GM19043 (cell line): ENCODE measurements at regions not wholly inside any gene's neighbourhood (a gene's known extent, or its start where the extent isn't known, plus 50 kb on each side); places are given as distances from the start of the nearest gene placed in this dataset.

Experiments used
- ATAC-seq: cut with Tn5 transposase; IDR thresholded peaks from one replicate; pipeline ENCODE4 v1.9.1; 2021; ENCODE audit warnings: low read depth; ENCODE audit not compliant: unreplicated experiment

DNA sequence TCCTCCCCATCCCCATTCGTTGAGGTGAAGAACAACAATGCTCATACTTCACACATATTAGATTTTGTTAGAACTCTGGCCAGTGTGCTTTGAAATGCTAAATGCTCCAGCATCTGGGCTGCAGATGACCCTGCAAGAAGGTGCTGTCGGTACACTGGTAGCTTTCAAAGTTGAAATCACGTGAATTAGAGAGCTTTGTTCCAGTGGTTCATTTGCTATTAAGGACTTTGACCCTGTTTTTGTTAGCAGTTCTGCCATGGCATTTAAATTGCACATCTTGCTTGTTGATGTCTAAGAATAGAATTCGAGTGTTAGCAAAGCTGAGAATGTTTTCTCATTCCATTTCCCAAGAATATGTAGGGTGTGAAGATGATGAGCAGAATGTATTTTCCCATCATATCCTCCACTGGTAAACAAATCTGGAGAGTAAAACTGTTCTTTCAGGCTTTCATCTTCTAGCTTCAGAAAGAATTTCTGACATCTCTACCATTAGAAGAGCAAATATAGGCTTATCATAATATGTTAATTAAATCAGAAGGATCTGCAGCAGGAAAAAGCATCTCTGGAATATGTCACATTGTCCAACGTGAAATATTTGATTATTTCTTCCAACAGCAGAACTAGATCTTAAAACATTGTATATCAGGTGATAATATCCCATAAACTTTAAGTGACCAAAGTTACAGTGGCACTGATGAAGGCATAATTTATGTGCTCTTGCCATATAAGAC is 98.8 kb upstream of the PDE3A start:
- ATAC-seq, result no peak

- no peak for ATAC-seq
These were observed 97.8 kb upstream of the PDE3A start for GRCh38 chr12:20270557-20270956.

- ATAC-seq, result no peak
These were observed 96.2 kb upstream of the PDE3A start for GRCh38 chr12:20272161-20272560.

DNA sequence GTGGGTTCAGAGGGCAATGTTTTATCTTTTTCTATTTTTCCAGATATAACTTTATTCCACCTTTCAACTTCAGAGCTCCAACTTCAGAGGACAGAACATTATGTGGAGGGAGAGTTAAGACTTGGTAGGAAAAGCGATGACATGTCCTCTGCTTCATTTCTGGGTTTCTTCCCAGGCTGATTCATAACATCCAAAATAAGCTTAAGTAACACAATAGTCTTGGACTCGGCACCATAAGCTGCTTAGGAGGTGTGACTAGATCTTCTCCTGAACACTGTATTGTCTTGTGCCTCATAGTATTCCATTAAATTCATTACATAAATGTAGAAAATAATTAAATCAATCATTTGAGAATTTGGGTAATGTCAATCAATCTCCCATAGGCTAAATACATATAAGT is 95.5 kb upstream of the PDE3A start:
- no peak for ATAC-seq

DNA sequence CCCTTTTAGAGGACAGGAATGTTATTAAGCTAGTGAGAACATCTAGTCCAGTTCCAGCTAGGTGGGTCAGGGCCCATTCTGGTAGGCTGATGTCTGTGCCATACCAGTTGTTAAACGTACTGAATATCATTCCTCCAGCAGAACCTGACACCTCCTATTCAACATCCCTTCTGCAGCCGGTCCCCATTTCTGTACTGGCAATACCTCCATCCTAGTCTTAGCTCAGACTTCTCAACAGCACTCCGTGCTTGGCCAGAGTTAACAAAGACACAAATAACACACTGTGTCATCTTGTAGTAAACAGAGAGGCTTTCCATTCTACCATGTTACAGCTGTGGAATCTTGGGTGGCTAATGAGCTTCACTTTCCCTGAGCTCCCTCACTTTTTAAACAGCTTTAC is 94.3 kb upstream of the PDE3A start:
- no peak for ATAC-seq

- no peak for ATAC-seq
These were observed 90.1 kb upstream of the PDE3A start for GRCh38 chr12:20278276-20278675.

- ATAC-seq, result no peak
These were observed 87.8 kb upstream of the PDE3A start for GRCh38 chr12:20280515-20280914.

DNA sequence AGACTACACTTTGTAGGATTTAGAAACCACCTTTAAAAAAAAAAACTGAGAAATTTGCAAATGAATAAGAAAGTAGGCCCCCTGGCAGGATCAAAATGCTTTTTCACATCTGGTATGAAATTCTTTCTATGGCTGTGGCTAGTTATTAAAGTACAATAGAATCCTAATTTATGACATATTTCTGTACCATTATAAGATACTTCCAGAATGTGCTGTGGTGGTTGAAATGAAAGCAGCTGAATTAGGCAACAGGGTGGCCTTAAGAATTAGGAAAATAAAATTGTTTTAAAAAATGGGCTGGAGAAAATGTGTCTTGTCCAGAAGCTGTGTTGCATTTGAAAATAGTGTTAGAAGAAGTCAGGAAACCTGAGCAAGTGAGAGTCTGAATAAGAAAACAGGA is 85.9 kb upstream of the PDE3A start:
- ATAC-seq, result no peak

DNA sequence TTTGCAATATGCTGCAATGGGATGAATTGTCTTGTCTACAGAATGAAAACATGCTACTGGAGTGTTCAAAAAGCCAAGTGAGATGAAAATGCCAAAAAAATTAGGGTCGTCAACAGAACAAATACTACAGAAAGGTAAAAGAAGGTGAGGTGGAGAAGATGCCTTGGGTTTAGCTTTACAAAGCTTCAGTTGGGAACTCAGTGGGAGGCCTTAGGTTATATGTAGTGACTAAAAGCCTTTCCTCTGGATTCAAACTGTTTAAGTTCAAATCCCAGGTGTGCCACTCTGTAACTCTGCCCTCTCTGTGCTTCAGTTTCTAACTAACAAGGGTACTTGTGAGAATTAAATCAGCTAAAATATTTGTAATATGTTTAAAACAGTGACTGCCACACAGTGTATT is 84.9 kb upstream of the PDE3A start:
- ATAC-seq, result no peak

DNA sequence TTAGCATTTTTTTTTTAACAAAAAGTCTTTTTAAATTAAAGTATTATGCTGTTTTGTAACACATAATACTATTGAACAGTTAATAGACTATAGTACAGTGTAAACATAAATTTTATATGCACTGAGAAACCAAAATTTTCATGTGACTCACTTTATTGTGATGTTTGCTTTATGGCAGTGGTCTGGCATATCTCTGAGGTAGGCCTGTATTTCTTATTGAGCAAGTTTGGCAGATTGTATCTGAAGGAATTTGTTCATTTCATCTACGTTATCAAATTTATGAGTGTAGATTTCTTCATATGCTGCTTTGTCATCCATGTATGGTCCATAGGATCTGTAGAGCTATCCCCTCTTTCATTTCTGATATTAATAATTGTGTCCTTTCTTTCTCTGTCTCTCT is 78.8 kb upstream of the PDE3A start:
- no peak for ATAC-seq

GRCh38 chr12:20300457-20300856 is 67.9 kb upstream of the PDE3A start:
- ATAC-seq, result no peak

DNA sequence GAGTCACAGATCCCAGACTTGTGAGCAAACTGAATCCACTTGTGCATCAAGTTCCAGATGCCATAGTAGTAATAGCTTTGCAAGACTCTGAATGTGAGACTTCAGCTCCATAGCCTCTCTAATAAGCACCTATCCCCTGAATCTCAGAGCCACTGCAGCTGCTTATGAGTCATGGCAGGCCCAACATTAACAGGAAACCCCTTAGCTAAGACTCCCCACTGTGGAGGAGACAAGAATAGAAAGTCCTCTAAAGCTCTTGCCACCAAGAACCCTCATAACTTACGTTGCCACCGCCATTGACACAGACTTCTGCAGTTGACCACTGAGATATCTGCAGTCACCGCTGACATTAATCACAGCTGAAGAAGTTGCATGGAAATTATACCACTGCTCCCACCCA is 62.9 kb upstream of the PDE3A start:
- ATAC-seq, result no peak

DNA sequence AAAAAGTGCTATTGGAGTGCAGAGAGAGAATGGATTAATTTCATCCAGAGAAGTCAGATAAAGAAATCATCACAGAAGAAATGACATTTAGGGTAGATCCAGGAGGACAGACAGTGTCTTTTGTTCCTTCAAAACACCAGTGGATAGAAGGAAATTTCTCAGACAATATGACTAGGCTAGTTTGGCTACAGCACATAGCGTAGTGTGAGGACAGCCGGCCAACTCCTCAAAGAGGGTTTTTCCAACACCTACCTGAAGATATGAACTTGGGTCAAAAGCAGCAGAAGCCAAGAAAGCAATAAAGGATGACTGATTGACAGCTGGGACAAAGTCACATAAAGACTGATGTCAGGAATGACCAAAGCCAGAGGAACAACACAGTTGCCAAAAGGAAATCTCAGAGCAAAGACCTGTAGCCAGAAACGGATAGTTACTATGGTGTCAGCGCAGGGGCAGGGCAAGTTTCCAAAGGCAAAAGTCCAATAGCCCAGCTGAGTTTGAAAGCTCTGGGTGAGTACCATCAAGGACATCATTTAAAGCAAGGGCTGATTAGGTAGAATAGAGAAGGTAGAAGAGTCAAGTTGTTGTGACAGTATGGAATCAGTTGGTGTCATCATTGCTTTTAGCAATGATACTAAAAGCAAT is 58.7 kb upstream of the PDE3A start:
- ATAC-seq, result no peak

GRCh38 chr12:20314328-20314727 is 54.0 kb upstream of the PDE3A start:
- no peak for ATAC-seq

DNA sequence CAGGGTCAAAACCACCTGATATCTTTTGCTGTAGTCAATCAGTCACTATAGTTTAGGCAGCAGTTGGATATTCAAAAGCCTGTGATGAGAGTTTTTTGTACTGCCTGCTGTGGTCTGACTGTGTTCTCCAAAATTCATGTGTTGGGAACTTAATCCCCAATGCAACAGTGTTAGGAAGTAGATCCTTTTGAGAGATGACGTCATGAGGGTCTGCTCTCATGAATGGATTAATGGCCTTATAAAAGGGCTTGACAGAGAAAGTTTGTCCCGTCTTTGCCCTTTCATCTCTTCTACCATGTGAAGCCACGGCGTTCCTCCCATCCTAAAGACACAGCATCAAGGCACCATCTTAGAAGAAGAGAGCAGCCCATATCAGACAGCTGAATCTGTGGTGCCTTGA is 50.8 kb upstream of the PDE3A start:
- no peak for ATAC-seq
